ENCODE measurements at regions not wholly inside any gene's neighbourhood (a gene's known extent, or its start where the extent isn't known, plus 50 kb on each side); places are given as distances from the start of the nearest gene placed in this dataset.

DNA sequence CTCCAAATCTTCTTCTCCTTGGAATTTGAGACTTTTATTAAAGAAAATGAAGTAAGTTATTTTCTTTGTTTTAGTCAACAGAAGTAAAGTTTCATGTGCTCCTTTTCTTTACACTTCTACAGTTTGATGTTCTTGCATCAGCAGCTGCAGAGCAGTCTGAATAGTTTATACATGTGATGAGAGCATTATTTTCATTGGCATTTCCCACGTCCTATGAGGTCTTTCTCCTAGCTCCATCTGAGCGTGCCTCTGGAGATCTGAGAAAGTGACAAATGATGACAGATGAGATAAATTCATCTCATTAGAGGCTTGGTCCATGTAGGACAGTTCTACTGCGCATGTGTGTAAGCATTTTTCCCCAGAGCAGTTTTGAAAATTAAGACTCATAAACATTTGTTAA, 1290.0 kb downstream of the UQCRFS1 start:
- no peak for TF ChIP-seq ASH2L (IDR thresholded peaks at IDR 0.05; ENCODE audit: borderline replicate concordance, low read depth)
- TF ChIP-seq, protein P1, sequence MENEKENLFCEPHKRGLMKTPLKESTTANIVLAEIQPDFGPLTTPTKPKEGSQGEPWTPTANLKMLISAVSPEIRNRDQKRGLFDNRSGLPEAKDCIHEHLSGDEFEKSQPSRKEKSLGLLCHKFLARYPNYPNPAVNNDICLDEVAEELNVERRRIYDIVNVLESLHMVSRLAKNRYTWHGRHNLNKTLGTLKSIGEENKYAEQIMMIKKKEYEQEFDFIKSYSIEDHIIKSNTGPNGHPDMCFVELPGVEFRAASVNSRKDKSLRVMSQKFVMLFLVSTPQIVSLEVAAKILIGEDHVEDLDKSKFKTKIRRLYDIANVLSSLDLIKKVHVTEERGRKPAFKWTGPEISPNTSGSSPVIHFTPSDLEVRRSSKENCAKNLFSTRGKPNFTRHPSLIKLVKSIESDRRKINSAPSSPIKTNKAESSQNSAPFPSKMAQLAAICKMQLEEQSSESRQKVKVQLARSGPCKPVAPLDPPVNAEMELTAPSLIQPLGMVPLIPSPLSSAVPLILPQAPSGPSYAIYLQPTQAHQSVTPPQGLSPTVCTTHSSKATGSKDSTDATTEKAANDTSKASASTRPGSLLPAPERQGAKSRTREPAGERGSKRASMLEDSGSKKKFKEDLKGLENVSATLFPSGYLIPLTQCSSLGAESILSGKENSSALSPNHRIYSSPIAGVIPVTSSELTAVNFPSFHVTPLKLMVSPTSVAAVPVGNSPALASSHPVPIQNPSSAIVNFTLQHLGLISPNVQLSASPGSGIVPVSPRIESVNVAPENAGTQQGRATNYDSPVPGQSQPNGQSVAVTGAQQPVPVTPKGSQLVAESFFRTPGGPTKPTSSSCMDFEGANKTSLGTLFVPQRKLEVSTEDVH (IDR thresholded peaks at IDR 0.05; ENCODE audit: low read depth, partially characterized antibody): no peak
- TF ChIP-seq, protein P2, sequence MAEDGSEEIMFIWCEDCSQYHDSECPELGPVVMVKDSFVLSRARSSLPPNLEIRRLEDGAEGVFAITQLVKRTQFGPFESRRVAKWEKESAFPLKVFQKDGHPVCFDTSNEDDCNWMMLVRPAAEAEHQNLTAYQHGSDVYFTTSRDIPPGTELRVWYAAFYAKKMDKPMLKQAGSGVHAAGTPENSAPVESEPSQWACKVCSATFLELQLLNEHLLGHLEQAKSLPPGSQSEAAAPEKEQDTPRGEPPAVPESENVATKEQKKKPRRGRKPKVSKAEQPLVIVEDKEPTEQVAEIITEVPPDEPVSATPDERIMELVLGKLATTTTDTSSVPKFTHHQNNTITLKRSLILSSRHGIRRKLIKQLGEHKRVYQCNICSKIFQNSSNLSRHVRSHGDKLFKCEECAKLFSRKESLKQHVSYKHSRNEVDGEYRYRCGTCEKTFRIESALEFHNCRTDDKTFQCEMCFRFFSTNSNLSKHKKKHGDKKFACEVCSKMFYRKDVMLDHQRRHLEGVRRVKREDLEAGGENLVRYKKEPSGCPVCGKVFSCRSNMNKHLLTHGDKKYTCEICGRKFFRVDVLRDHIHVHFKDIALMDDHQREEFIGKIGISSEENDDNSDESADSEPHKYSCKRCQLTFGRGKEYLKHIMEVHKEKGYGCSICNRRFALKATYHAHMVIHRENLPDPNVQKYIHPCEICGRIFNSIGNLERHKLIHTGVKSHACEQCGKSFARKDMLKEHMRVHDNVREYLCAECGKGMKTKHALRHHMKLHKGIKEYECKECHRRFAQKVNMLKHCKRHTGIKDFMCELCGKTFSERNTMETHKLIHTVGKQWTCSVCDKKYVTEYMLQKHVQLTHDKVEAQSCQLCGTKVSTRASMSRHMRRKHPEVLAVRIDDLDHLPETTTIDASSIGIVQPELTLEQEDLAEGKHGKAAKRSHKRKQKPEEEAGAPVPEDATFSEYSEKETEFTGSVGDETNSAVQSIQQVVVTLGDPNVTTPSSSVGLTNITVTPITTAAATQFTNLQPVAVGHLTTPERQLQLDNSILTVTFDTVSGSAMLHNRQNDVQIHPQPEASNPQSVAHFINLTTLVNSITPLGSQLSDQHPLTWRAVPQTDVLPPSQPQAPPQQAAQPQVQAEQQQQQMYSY (CRISPR knock-in tag; IDR thresholded peaks at IDR 0.05): no peak
- TF ChIP-seq NR2C2 (IDR thresholded peaks at IDR 0.05; ENCODE audit: borderline replicate concordance, control insufficient read depth, insufficient read length, low read depth): no peak
- TF ChIP-seq TCF3 (IDR thresholded peaks at IDR 0.05; ENCODE audit: borderline replicate concordance, insufficient read depth, low read depth, low read length): no peak
- TF ChIP-seq, protein P3, sequence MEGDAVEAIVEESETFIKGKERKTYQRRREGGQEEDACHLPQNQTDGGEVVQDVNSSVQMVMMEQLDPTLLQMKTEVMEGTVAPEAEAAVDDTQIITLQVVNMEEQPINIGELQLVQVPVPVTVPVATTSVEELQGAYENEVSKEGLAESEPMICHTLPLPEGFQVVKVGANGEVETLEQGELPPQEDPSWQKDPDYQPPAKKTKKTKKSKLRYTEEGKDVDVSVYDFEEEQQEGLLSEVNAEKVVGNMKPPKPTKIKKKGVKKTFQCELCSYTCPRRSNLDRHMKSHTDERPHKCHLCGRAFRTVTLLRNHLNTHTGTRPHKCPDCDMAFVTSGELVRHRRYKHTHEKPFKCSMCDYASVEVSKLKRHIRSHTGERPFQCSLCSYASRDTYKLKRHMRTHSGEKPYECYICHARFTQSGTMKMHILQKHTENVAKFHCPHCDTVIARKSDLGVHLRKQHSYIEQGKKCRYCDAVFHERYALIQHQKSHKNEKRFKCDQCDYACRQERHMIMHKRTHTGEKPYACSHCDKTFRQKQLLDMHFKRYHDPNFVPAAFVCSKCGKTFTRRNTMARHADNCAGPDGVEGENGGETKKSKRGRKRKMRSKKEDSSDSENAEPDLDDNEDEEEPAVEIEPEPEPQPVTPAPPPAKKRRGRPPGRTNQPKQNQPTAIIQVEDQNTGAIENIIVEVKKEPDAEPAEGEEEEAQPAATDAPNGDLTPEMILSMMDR (IDR thresholded peaks at IDR 0.05 in 2 of 3, conservative IDR thresholded peaks at IDR 0.05 in 1 of 3; ENCODE audit: control insufficient read depth in 2 of 3, extremely low read depth in 1 of 3, insufficient read depth in 1 of 3, low read depth in 3 of 3, low read length in 3 of 3): no peak
- TF ChIP-seq IKZF1 (conservative IDR thresholded peaks at IDR 0.05): no peak
- TF ChIP-seq POLR2A (IDR thresholded peaks at IDR 0.05; ENCODE audit: low read depth, low read length): no peak
